Activated T-cell treated with anti-CD3 and anti-CD28 coated beads for 24 hours (primary cell): ENCODE measurements at regions not wholly inside any gene's neighbourhood (a gene's known extent, or its start where the extent isn't known, plus 50 kb on each side); places are given as distances from the start of the nearest gene placed in this dataset.
"Not testable (repeated sequence)": the region's sequence is repeated elsewhere in the genome, so short reads cannot be mapped to it uniquely, and the experiment has no call there.

Source experiments
- DNase-seq: peaks from one replicate; pipeline ENCODE4 v3.0.0-alpha.2; 2020; ENCODE audit warnings: low read depth

DNA sequence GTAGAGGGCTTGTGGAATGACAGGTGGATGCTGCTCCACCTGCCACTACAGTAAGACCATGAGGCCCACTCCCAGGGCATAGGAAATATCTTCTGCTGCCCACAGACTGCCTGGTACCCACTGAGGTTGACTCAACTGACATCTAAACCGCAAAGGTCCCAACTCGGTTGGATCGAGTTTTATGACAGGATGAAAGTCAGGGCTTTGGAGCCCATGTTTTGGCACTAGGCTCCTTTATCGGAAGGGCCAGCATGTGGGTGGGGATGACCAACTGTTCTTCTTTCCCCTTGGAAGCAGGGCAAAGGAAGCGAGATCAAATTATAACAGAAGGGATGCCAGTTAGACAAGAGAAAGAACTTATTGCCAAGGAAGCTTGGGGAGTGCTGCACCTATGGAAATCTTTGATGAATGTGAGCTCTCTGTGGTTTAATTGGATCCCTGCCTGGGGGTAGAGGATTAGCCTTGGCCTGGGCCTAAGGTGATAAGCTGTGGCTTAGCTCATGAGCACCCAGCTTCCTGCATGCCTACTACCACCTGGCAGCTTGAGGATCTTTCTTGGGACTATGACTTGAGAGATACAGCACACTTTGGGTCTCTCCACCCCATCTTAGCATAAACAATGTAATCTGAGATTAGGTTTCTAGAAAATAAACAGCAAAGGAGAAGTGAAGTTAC is 121.8 kb downstream of the KCNA5 start:
- DNase-seq, result no peak

DNA sequence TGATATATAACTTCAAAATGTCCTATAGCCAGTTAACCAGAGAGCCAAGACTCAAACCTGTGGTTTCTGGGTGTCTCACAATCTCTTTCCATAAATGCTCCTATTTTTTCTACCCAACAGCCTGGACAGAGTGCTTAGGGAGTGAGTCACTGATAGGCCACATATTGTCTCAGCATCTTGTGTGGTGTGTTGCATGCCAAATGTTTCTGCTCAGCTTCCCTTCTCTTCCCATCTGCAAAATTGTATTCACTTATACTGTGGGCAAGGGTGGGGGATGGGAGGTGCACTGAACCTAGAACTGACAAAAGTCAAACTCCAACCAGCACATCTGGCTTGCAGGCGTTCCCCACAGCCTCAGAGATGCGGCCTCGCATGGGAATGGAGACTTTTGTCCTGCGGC is 123.3 kb downstream of the KCNA5 start:
- DNase-seq, result no peak

DNA sequence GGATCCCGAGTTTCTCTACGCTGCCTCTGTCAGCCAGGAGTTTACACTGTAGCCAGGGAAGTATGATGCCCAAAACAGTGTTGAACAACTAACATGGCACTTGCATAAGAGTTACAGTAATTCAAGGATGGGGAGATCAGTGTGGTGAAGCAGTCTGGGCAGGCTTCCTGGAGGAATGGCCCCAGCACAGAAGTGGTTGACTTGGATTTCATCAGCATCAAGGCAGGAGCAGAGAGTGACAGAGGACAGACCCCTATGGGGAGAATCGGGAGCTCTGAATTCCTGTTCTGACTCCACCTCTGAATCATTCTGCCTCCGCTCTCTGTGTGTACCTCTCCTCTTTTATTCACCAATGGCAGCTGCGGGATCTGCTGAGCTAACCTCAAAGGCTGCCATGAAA is 124.5 kb downstream of the KCNA5 start:
- no peak for DNase-seq

- no peak for DNase-seq
These were observed 127.2 kb downstream of the KCNA5 start for GRCh38 chr12:5170844-5171243.

DNA sequence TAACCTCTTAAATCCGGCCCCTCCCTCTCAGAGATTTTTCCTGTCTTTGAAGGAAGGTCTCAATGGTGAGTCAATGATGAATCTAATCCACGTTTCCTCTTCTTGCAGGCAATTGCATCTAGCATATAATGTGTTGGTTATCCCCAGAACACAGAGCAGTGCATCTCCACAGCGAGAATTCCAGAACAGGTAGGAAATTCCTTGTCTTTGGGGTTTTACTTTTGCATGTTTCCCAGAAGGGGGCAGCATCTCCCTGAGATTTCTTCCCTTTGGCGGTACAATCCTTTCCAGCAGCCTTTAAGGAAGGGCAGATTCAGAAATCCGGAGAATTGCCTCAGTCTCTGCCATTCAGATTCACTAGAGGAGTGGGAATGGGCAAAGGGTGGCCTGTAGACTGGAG is 128.0 kb downstream of the KCNA5 start:
- DNase-seq, result no peak

- no peak for DNase-seq
These were observed 129.2 kb downstream of the KCNA5 start for GRCh38 chr12:5172886-5173285.

- DNase-seq, result no peak
These were observed 129.9 kb downstream of the KCNA5 start for GRCh38 chr12:5173511-5174011.

- DNase-seq, result not testable (repeated sequence)
These were observed 131.7 kb downstream of the KCNA5 start for GRCh38 chr12:5175415-5175814.

DNA sequence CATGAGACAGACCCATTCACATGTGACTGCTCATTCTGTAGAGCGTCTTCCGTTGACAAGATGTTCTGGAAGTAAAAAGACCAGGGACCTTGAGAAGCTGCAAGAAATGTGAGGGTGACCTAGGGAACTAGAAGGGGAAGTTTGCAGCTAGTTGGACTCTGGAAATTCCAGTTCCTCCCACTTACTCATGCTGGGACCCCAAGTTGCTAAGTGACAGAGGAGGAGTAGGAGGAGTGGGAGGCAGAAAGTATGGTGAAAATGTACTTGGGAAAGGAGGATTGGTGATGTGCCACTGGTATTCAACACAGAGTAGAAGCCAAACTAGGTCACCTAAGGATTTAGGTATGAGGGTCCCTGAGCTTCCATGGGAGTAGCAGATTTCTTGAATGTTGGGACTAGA is 132.4 kb downstream of the KCNA5 start:
- DNase-seq, result no peak

DNA sequence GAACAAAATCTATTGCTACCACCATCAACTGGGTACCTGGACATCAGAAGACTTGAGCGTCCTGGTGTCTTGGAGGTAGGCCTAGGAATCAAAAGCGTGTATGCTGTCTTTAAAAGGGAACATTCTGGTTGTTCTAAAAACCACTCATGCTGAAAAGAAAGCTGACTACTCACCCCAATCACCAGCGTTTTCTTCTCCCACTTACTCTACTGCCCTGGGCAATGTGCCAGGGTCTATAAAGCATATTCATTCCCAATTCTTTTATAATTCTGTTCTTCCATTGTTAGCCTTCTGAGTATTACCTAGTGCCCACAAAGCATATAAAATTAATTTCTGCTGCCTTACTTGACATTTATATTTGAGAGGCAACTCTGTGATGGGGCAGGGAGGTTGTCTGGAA is 133.4 kb downstream of the KCNA5 start:
- no peak for DNase-seq

GRCh38 chr12:5177731-5178130 is 134.1 kb downstream of the KCNA5 start:
- no peak for DNase-seq

DNA sequence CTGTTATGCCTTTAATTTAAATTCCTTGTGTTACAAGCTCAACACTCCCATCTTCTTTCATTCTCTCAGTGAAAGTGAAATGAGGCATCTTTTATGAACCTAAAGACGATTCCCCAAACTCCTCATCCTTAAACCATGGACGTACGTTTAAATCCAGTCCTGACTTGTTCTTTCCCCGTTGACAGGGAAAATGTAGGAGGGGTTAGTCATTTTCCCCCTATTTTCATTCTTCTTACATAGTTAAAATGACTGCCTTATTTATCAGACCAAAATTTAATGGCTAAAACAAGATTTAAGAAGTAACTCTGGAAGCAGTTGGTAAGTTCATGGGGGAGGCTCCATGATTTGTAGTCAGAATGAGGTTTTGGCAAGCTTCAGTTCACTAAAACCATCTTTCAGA is 134.9 kb downstream of the KCNA5 start:
- DNase-seq, result no peak

GRCh38 chr12:5180496-5180895 is 136.8 kb downstream of the KCNA5 start:
- no peak for DNase-seq

- no peak for DNase-seq
These were observed 140.5 kb downstream of the KCNA5 start for GRCh38 chr12:5184186-5184585.

GRCh38 chr12:5185435-5186069 is 141.9 kb downstream of the KCNA5 start:
- DNase-seq, result no peak

GRCh38 chr12:5186715-5187114 is 143.0 kb downstream of the KCNA5 start:
- DNase-seq, result no peak

DNA sequence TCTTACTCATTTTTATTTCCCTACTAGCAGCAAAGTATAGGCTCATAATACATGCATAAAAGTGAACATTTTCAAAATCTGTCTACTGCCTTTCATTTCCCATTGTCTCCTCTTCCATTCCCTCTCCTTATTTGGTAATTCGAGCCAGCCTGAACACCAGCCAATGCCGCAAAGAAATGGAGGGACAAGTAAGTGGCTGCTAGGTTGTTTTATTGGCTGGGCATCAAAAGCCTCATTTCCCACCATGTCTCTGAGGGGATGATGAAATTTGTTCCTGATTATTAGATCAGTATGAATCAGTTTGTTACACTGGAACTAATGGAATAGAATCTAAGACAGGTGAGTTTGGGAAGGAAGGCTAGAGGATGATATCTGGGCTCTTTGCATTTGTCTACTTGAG is 143.5 kb downstream of the KCNA5 start:
- no peak for DNase-seq

DNA sequence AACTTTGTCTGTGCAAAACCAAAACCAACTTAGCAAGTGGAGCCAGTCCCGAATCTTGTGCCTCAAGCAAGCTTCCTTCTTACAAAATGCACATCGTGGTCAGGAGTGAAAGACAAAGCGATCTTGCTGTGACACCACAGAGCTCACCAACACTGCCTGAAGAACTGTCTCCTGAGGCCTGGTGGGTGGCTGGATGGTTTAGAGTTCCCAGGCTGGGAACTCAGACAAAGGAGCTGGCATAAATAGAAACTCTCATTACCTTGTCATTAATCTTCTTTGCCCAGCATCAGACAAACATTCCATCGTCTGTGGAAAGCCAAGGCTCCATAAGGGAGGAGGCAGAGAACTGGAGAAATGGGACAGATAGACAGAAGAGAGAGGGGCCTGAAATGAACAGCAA is 144.8 kb downstream of the KCNA5 start:
- no peak for DNase-seq

GRCh38 chr12:5189173-5189572 is 145.5 kb downstream of the KCNA5 start:
- no peak for DNase-seq

- no peak for DNase-seq
These were observed 148.3 kb downstream of the KCNA5 start for GRCh38 chr12:5191803-5192538.

- DNase-seq, result no peak
These were observed 149.0 kb downstream of the KCNA5 start for GRCh38 chr12:5192726-5193125.

DNA sequence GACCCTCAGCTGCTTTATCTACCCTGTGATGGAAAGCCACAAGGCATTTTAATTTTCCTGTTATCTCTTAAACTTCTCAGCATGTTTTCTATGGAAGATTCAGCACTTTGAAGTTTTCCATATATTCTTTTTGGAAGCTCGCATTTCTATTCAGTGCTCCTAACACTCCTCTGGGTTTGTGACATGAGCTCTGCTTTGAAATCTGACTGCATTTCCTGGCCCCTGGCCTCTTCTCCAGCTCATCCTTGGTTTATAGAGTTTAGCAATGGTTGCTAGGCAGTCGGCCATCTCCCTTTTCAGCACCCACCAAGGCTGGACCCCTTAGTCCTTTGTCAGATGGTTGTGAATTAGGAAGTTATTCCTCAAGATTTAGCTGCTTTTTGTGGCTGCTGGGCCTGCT is 150.6 kb downstream of the KCNA5 start:
- DNase-seq, result no peak

DNA sequence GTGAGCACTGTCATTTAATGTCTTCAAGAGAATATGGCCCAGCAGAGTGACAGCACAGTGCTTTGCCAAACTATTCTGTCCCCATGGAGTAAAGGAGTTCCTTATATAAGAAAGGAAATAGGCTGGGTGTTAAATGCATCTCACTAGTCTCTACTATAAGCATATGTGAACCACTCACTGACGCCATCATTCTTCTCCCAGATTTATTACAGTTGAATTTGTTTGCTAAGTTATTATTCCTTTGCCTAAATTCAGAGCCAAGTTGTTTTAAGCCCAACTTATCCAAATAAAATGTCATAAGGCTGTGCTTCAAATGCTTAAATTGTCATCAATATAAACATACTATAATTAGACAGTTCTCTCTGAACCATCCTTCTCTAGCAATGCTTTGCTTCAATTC is 151.6 kb downstream of the KCNA5 start:
- no peak for DNase-seq
